Activated CD4-positive, alpha-beta T cell treated with anti-CD3 and anti-CD28 coated beads, Interleukin-2, amount 50 U/mL, for 48 hours (primary cell): ENCODE measurements at regions not wholly inside any gene's neighbourhood (a gene's known extent, or its start where the extent isn't known, plus 50 kb on each side); places are given as distances from the start of the nearest gene placed in this dataset.

Experiments
- DNase-seq, 2 experiments: peaks; one replicate each; pipeline ENCODE4 v3.0.0-alpha.2; 2020

DNA sequence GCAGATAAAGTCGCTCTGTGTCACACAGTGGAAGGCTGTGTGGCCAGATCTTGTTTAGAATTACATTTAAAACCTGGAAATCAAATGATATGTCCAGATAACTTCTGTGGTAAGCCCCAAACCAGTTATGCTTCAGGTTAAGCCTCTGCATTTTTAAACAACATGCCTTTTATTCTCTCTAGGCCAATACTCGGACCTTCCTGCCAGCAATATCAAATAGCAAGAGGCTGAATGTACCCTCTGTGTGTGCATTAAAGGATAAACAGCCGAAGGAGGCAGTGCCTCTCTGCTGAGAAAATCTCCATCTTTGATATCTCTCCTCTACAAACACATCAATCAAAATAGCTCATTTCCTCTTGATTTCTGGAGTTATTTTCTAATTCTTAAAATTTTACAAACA, 67.1 kb upstream of the TMEM260 start:
- DNase-seq: no peak

- DNase-seq: peak in 1 of 2 experiments; percentile 19
These were observed 64.8 kb upstream of the TMEM260 start for GRCh38 chr14:56514663-56515371.

GRCh38 chr14:56515739-56516138, 63.9 kb upstream of the TMEM260 start:
- no peak for DNase-seq

DNA sequence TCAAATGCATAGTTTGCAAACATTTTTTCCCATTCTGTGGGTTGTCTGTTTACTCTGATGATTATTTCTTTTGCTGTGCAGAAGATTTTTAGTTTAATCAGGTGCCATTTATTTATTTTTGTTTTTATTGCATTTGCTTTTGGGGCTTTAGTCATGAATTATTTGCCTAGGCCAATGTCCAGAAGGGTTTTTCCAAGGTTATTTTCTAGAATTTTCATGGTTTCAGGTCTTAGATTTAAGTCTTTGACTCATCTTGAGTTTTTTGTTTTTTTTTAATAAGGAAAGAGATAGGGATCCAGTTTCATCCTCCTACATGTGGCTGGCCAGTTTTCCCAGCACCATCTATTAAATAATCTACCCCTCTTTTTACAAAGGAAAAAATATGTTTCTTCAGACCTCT, 57.2 kb upstream of the TMEM260 start:
- DNase-seq: no peak

- no peak for DNase-seq
These were observed 54.5 kb upstream of the TMEM260 start for GRCh38 chr14:56524971-56525677.

- DNase-seq: no peak
These were observed 50.7 kb upstream of the TMEM260 start for GRCh38 chr14:56528927-56529326.
